Ammon's horn (tissue), 1 donor: ENCODE measurements at regions not wholly inside any gene's neighbourhood (a gene's known extent, or its start where the extent isn't known, plus 50 kb on each side); places are given as distances from the start of the nearest gene placed in this dataset.

Experiments
- DNase-seq: peaks from one replicate; pipeline ENCODE4 v3.0.0-alpha.2; 2016; ENCODE audit warnings: low spot score

GRCh38 chr13:108437496-108437895 is 168.0 kb downstream of the TNFSF13B start:
- DNase-seq, result no peak

- no peak for DNase-seq
These were observed 170.0 kb downstream of the TNFSF13B start for GRCh38 chr13:108439556-108439955.

GRCh38 chr13:108444448-108444847 is 174.9 kb downstream of the TNFSF13B start:
- DNase-seq, result no peak

GRCh38 chr13:108448891-108449290 is 179.4 kb downstream of the TNFSF13B start:
- DNase-seq, result no peak

- no peak for DNase-seq
These were observed 178.3 kb upstream of the MYO16 start for GRCh38 chr13:108451121-108451520.

- no peak for DNase-seq
These were observed 174.1 kb upstream of the MYO16 start for GRCh38 chr13:108455320-108455719.

GRCh38 chr13:108460043-108460442 is 169.4 kb upstream of the MYO16 start:
- no peak for DNase-seq

- no peak for DNase-seq
These were observed 168.7 kb upstream of the MYO16 start for GRCh38 chr13:108460746-108461145.

GRCh38 chr13:108463340-108463739 is 166.1 kb upstream of the MYO16 start:
- DNase-seq, result peak; percentile 9

GRCh38 chr13:108470921-108471320 is 158.5 kb upstream of the MYO16 start:
- DNase-seq, result no peak

- DNase-seq, result no peak
These were observed 154.2 kb upstream of the MYO16 start for GRCh38 chr13:108475181-108475580.

GRCh38 chr13:108477376-108477775 is 152.0 kb upstream of the MYO16 start:
- DNase-seq, result no peak

- no peak for DNase-seq
These were observed 151.2 kb upstream of the MYO16 start for GRCh38 chr13:108478179-108478578.

- no peak for DNase-seq
These were observed 145.4 kb upstream of the MYO16 start for GRCh38 chr13:108483981-108484380.

GRCh38 chr13:108486096-108486495 is 143.3 kb upstream of the MYO16 start:
- no peak for DNase-seq

- no peak for DNase-seq
These were observed 134.3 kb upstream of the MYO16 start for GRCh38 chr13:108494991-108495645.

- DNase-seq, result no peak
These were observed 133.6 kb upstream of the MYO16 start for GRCh38 chr13:108495646-108496361.

GRCh38 chr13:108496362-108497210 is 132.8 kb upstream of the MYO16 start:
- peak; percentile 7 for DNase-seq

GRCh38 chr13:108500711-108501110 is 128.7 kb upstream of the MYO16 start:
- DNase-seq, result no peak

GRCh38 chr13:108508263-108508662 is 121.1 kb upstream of the MYO16 start:
- peak; percentile 9 for DNase-seq

GRCh38 chr13:108525827-108526226 is 103.6 kb upstream of the MYO16 start:
- DNase-seq, result no peak

- no peak for DNase-seq
These were observed 103.1 kb upstream of the MYO16 start for GRCh38 chr13:108526286-108526685.

- no peak for DNase-seq
These were observed 101.6 kb upstream of the MYO16 start for GRCh38 chr13:108527844-108528243.
